HL-60/S4 treated with retinoic acid at 250 ng/mL for 4 days and 3 days (cell line): ENCODE measurements at regions not wholly inside any gene's neighbourhood (a gene's known extent, or its start where the extent isn't known, plus 50 kb on each side); places are given as distances from the start of the nearest gene placed in this dataset.

Source experiments
- in situ Hi-C: fragments of 300-500 bp; cut with MboI; formaldehyde crosslinking; loops from 2 replicates; pipeline ENCODE4 v1.7.0; 2022; ENCODE audit warnings: low sequenced_read_pairs

- in situ Hi-C loops, result no loop called here
These were observed 849.1 kb upstream of the SALL3 start for GRCh38 chr18:78130232-78131195.

GRCh38 chr18:78133729-78134128 lies 845.9 kb upstream of the SALL3 start:
- in situ Hi-C loops, result no loop called here

GRCh38 chr18:78136986-78137385 lies 842.6 kb upstream of the SALL3 start:
- in situ Hi-C loops, result no loop called here

- in situ Hi-C loops, result no loop called here
These were observed 840.6 kb upstream of the SALL3 start for GRCh38 chr18:78138983-78139496.

- in situ Hi-C loops, result no loop called here
These were observed 839.3 kb upstream of the SALL3 start for GRCh38 chr18:78140294-78140693.

GRCh38 chr18:78144669-78145068 lies 834.9 kb upstream of the SALL3 start:
- in situ Hi-C loops, result no loop called here

- in situ Hi-C loops, result no loop called here
These were observed 834.5 kb upstream of the SALL3 start for GRCh38 chr18:78145096-78145495.

GRCh38 chr18:78146136-78147085 lies 833.2 kb upstream of the SALL3 start:
- in situ Hi-C loops, result no loop called here

- in situ Hi-C loops, result loop anchor here (25.0 kb wide), 1 partner anchor 1863 kb away; no protein-coding TSS in a partner anchor
These were observed 829.0 kb upstream of the SALL3 start for GRCh38 chr18:78150590-78150989.

GRCh38 chr18:78151234-78151633 lies 828.4 kb upstream of the SALL3 start:
- in situ Hi-C loops, result loop anchor here (25.0 kb wide), 1 partner anchor 1864 kb away; no protein-coding TSS in a partner anchor

- in situ Hi-C loops, result loop anchor here (25.0 kb wide), 1 partner anchor 1865 kb away; no protein-coding TSS in a partner anchor
These were observed 827.5 kb upstream of the SALL3 start for GRCh38 chr18:78151948-78152725.

GRCh38 chr18:78153362-78153761 lies 826.3 kb upstream of the SALL3 start:
- in situ Hi-C loops, result loop anchor here (25.0 kb wide), 1 partner anchor 1866 kb away; no protein-coding TSS in a partner anchor

GRCh38 chr18:78154444-78154843 lies 825.2 kb upstream of the SALL3 start:
- in situ Hi-C loops, result loop anchor here (25.0 kb wide), 1 partner anchor 1867 kb away; no protein-coding TSS in a partner anchor

GRCh38 chr18:78154853-78155252 lies 824.8 kb upstream of the SALL3 start:
- in situ Hi-C loops, result loop anchor here (25.0 kb wide), 1 partner anchor 1868 kb away; no protein-coding TSS in a partner anchor

GRCh38 chr18:78156466-78156865 lies 823.2 kb upstream of the SALL3 start:
- in situ Hi-C loops, result loop anchor here (25.0 kb wide), 1 partner anchor 1869 kb away; no protein-coding TSS in a partner anchor

- in situ Hi-C loops, result loop anchor here (25.0 kb wide), 1 partner anchor 1872 kb away; no protein-coding TSS in a partner anchor
These were observed 820.7 kb upstream of the SALL3 start for GRCh38 chr18:78158943-78159342.

- in situ Hi-C loops, result loop anchor here (25.0 kb wide), 1 partner anchor 1872 kb away; no protein-coding TSS in a partner anchor
These were observed 820.2 kb upstream of the SALL3 start for GRCh38 chr18:78159397-78159796.

GRCh38 chr18:78160961-78161656 lies 818.5 kb upstream of the SALL3 start:
- in situ Hi-C loops, result loop anchor here (25.0 kb wide), 1 partner anchor 1874 kb away; no protein-coding TSS in a partner anchor

- in situ Hi-C loops, result loop anchor here (25.0 kb wide), 1 partner anchor 1878 kb away; no protein-coding TSS in a partner anchor
These were observed 814.1 kb upstream of the SALL3 start for GRCh38 chr18:78165525-78165924.
